Cardiac fibroblast (primary cell): ENCODE measurements at regions not wholly inside any gene's neighbourhood (a gene's known extent, or its start where the extent isn't known, plus 50 kb on each side); places are given as distances from the start of the nearest gene placed in this dataset.

Source experiments
- DNase-seq, 2 donors: peaks; one replicate each; pipeline versions ENCODE4 v3.0.0 to v3.0.0-alpha.2; 2010; ENCODE audit warnings: low read depth in 2 of 2
- H3K4me3 ChIP-seq, 2 donors: replicated peaks in 1 of 2; 1 replicate in 1 of 2; 2 replicates in 1 of 2; pipeline ENCODE4 v1.5.1; 2011; ENCODE audit warnings: low read depth in 2 of 2, low read length in 2 of 2, mild to moderate bottlenecking in 2 of 2, moderate library complexity in 1 of 2
- CTCF ChIP-seq: IDR thresholded peaks from one replicate; pipeline ENCODE4 v1.5.1; 2011; ENCODE audit warnings: low read depth, mild to moderate bottlenecking, low read length, inconsistent platforms

DNA sequence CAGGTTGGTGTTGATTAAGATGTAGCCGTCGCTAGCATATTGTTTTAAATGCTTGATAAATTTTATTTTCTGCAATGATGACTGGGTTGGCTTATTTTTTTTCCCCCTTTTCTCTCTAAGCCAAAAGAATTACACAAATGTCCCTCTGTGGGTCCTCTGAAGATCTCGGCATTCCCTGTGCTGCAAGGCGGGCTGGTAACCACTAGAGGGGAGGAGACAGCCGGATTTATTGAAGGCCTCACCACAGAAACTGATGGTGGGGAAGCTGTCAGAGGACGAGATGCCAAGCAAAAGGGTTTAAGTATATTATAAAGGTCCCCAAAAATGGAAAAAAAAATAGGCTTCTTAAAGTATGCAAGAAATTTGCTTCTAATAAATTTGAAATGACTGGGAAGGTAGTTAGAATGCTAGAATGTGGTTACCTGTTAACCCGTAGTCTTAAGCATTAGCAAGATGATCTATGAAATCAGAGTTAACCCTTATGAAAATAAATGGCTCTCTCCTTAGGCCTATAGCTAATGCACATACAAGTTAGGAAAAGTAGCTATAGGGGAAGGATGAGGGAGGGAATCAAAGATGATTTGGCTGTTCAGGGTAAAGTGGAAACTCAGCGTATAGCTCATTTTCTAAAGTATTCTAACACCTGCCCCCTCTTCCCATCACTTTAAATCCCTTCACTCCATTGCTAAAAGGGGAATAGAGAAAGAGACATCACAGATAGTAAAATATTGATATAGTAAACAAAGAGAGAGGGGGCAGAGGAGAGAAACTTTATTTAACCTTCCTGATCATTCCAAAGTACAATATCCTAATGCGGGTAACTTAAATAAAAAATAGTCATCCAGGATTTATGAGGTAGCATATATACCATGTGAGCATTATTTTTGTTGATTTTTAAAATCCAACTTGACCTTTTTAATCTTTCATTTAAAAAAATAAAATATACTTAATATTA, 894.5 kb upstream of the POU3F3 start:
- DNase-seq = peak; percentile 1 to 10
- H3K4me3 ChIP-seq = no peak overlapping the region
- peak; percentile 47 for TF ChIP-seq CTCF

- no peak for DNase-seq
- H3K4me3 ChIP-seq = no peak overlapping the region
- TF ChIP-seq CTCF = no peak
Measured at GRCh38 chr2:103960129-103960513, 893.8 kb upstream of the POU3F3 start.

GRCh38 chr2:103960951-103961350, 893.0 kb upstream of the POU3F3 start:
- TF ChIP-seq CTCF = no peak

DNA sequence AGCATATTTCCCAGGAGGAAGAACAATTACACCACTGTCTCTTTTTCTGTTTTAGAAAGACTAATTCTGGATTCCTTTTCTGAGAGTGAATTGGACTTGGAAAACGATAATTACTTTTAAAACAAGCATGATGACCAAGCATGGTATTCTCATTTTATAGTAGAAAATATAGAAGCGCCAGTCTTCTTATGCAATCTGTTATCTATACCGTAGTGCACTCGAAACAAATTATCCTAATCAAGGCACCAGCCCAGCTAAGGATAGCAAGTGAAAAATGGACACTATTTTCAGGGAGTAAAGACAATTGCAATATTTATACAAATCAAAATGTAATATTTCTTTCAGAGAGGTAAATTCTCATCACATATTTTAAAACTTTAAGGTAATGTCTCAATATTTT, 892.1 kb upstream of the POU3F3 start:
- no peak for TF ChIP-seq CTCF
- DNase-seq = no peak

More at GRCh38 chr2:103960951-103961350, 893.0 kb upstream of the POU3F3 start:
- no peak overlapping the region for H3K4me3 ChIP-seq
- no peak for DNase-seq

GRCh38 chr2:103962670-103963069, 891.2 kb upstream of the POU3F3 start:
- no peak for DNase-seq
- TF ChIP-seq CTCF = no peak
- no peak overlapping the region for H3K4me3 ChIP-seq

More for the DNA sequence above, 892.1 kb upstream of the POU3F3 start:
- H3K4me3 ChIP-seq = no peak overlapping the region

DNA sequence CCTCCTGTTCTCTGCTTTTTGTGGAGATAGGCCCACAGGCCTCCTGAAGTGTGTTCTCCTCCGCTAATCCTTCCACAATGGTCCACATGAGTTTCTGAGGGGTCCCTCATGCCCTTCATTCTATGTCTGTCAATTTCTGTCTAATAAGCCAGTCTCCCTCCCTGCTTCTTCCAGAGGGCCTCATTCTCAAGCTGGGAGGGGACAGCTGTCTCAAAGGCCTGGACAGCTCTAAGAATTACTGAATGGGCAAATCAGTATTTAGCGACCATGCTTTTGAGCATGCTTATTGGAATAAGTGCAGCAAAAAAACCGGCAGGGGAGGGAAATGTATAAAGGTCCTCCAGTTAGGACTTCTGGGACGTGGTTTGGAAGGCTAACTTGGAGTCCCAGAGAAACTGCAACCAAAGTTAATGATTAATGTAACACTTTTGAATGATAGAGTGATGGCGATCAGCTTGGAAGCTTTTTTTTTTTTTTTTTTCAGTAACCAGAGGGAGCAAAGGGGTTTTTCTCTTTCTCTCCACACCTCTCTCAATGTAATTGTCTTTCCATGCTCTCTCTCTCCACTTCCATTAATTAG, 890.7 kb upstream of the POU3F3 start:
- DNase-seq = no peak
- TF ChIP-seq CTCF = no peak
- H3K4me3 ChIP-seq = no peak overlapping the region
